NCI-H128 (cell line): ENCODE measurements at regions not wholly inside any gene's neighbourhood (a gene's known extent, or its start where the extent isn't known, plus 50 kb on each side); places are given as distances from the start of the nearest gene placed in this dataset.
"Not testable (repeated sequence)": the region's sequence is repeated elsewhere in the genome, so short reads cannot be mapped to it uniquely, and the experiment has no call there.

Experiments
- DNase-seq: peaks from one replicate; lab custom pipeline; 2025; ENCODE audit not compliant: unreplicated experiment; lab: John Stamatoyannopoulos, UW

GRCh38 chr18:52237551-52237950, 102.4 kb upstream of the DCC start:
- no peak for DNase-seq

GRCh38 chr18:52242711-52243110, 97.3 kb upstream of the DCC start:
- DNase-seq, result no peak

- no peak for DNase-seq
Measured at GRCh38 chr18:52244658-52245057, 95.3 kb upstream of the DCC start.

GRCh38 chr18:52254367-52254766, 85.6 kb upstream of the DCC start:
- no peak for DNase-seq

GRCh38 chr18:52257417-52257816, 82.6 kb upstream of the DCC start:
- DNase-seq, result not testable (repeated sequence)

- DNase-seq, result no peak
Measured at GRCh38 chr18:52275817-52276216, 64.2 kb upstream of the DCC start.

- no peak for DNase-seq
Measured at GRCh38 chr18:52277785-52278184, 62.2 kb upstream of the DCC start.

- no peak for DNase-seq
Measured at GRCh38 chr18:52278191-52278590, 61.8 kb upstream of the DCC start.

GRCh38 chr18:52280702-52281101, 59.3 kb upstream of the DCC start:
- no peak for DNase-seq

GRCh38 chr18:52283927-52284326, 56.1 kb upstream of the DCC start:
- DNase-seq, result no peak

GRCh38 chr18:52286675-52287074, 53.3 kb upstream of the DCC start:
- no peak for DNase-seq

- no peak for DNase-seq
Measured at GRCh38 chr18:52287151-52287550, 52.8 kb upstream of the DCC start.

GRCh38 chr18:52288403-52289004, 51.5 kb upstream of the DCC start:
- DNase-seq, result no peak

GRCh38 chr18:52289392-52289791, 50.6 kb upstream of the DCC start:
- DNase-seq, result no peak
